Stomach (tissue), 4 donors: ENCODE measurements at regions not wholly inside any gene's neighbourhood (a gene's known extent, or its start where the extent isn't known, plus 50 kb on each side); places are given as distances from the start of the nearest gene placed in this dataset.

Experiments
- POLR2A ChIP-seq, 4 donors: fragments of 450-650 bp; IDR thresholded peaks; one replicate each; pipeline ENCODE4 v1.6.1; 2016; ENCODE audit warnings: antibody characterized with exemption in 4 of 4, control low read depth in 2 of 4, mild to moderate bottlenecking in 1 of 4, moderate library complexity in 1 of 4
- POLR2AphosphoS5 ChIP-seq, 3 donors: sonication (generic); formaldehyde crosslinking; IDR thresholded peaks; one replicate each; pipeline ENCODE4 v1.6.1; 2016; ENCODE audit warnings: antibody characterized with exemption in 3 of 3
- TF ChIP-seq, protein P1 (sequence below), 7 experiments: fragments of 450-650 bp in 4 of 7; fragments of 200-600 bp in 3 of 7; sonication (generic) in 3 of 7; IDR thresholded peaks; one replicate each; pipeline ENCODE4 v1.5.1; 2016 to 2019; ENCODE audit warnings: antibody characterized with exemption in 7 of 7, control low read depth in 2 of 7, mild to moderate bottlenecking in 1 of 7

DNA sequence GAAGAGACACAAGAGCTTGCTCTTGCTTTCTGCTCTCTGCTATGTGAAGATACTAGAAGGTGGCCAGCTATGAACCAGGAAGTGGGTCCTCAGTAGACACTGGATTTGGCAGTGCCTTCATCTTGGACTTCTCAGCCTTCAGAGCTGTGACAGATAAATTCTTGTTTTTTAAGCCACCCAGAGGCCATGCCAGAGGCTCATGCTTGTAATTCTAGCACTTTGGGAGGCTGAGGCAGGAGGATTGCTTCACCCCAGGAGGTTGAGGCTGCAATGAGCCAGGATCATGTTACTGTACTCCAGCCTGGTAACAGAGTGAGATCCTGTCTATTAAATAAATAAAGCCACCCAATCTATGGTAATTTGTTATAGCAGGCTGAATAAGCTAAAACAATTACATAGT, 185.5 kb upstream of the SALL4 start:
- TF ChIP-seq, protein P1, sequence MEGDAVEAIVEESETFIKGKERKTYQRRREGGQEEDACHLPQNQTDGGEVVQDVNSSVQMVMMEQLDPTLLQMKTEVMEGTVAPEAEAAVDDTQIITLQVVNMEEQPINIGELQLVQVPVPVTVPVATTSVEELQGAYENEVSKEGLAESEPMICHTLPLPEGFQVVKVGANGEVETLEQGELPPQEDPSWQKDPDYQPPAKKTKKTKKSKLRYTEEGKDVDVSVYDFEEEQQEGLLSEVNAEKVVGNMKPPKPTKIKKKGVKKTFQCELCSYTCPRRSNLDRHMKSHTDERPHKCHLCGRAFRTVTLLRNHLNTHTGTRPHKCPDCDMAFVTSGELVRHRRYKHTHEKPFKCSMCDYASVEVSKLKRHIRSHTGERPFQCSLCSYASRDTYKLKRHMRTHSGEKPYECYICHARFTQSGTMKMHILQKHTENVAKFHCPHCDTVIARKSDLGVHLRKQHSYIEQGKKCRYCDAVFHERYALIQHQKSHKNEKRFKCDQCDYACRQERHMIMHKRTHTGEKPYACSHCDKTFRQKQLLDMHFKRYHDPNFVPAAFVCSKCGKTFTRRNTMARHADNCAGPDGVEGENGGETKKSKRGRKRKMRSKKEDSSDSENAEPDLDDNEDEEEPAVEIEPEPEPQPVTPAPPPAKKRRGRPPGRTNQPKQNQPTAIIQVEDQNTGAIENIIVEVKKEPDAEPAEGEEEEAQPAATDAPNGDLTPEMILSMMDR (IDR thresholded peaks at IDR 0.05), result no peak
- no peak for TF ChIP-seq POLR2AphosphoS5 (IDR thresholded peaks at IDR 0.05)
- no peak for TF ChIP-seq POLR2A (IDR thresholded peaks at IDR 0.05)
